K562 (cell line): ENCODE measurements at regions not wholly inside any gene's neighbourhood (a gene's known extent, or its start where the extent isn't known, plus 50 kb on each side); places are given as distances from the start of the nearest gene placed in this dataset.

Experiments used
- EZH2 ChIP-seq: IDR thresholded peaks from 2 replicates; pipeline ENCODE4 v1.6.1; 2012; ENCODE audit warnings: low read depth, mild to moderate bottlenecking, inconsistent platforms, low read length, borderline replicate concordance
- FOXO4 ChIP-seq: fragments of 450-650 bp; formaldehyde crosslinking; IDR thresholded peaks from 2 replicates; pipeline ENCODE4 v1.4.0; 2020; ENCODE audit warnings: mild to moderate bottlenecking, moderate library complexity
- KAT2B ChIP-seq: IDR thresholded peaks from one replicate; pipeline ENCODE4 v1.6.1; 2012; ENCODE audit warnings: low read depth, mild to moderate bottlenecking, control low read depth, inconsistent platforms, low read length, moderate library complexity
- NR3C1 ChIP-seq: sonication (generic); formaldehyde crosslinking; IDR thresholded peaks from 2 replicates; pipeline ENCODE4 v1.8.1; 2022; ENCODE audit warnings: missing genetic modification reagents
- RFX5 ChIP-seq: IDR thresholded peaks from 2 replicates; pipeline ENCODE4 v1.6.1; 2011; ENCODE audit warnings: low read depth, mild to moderate bottlenecking, improper control_type of control experiment, low read length
- SAFB2 ChIP-seq: fragments of 200-400 bp; formaldehyde crosslinking; IDR thresholded peaks from 2 replicates; pipeline ENCODE4 v1.6.1; 2018; ENCODE audit warnings: borderline replicate concordance, low read length, low read depth, moderate library complexity; ENCODE audit not compliant: severe bottlenecking
- ZNF146 ChIP-seq: IDR thresholded peaks from one replicate; pipeline ENCODE4 v1.6.1; 2018; ENCODE audit warnings: missing compliant biosample characterization; ENCODE audit not compliant: unreplicated experiment
- TF ChIP-seq, protein P1 (sequence below): fragments of 450-650 bp; formaldehyde crosslinking; IDR thresholded peaks from 2 replicates; pipeline ENCODE4 v1.4.0; 2022; ENCODE audit warnings: missing genetic modification characterization
- TF ChIP-seq, protein P2 (sequence below): fragments of 250-450 bp; sonication (Bioruptor Pico); IDR thresholded peaks from 2 replicates; pipeline ENCODE4 v1.5.0; 2021
- TF ChIP-seq, protein P3 (sequence below), 2 experiments: fragments of 450-650 bp; formaldehyde crosslinking in 1 of 2; IDR thresholded peaks; 2 replicates each; pipeline versions ENCODE4 v1.4.0 to v1.6.1; 2014 to 2020; ENCODE audit warnings: mild to moderate bottlenecking in 2 of 2, borderline replicate concordance in 1 of 2, low read depth in 1 of 2

GRCh38 chr2:204265681-204266181, 279.5 kb upstream of the PARD3B start:
- TF ChIP-seq, protein P1, sequence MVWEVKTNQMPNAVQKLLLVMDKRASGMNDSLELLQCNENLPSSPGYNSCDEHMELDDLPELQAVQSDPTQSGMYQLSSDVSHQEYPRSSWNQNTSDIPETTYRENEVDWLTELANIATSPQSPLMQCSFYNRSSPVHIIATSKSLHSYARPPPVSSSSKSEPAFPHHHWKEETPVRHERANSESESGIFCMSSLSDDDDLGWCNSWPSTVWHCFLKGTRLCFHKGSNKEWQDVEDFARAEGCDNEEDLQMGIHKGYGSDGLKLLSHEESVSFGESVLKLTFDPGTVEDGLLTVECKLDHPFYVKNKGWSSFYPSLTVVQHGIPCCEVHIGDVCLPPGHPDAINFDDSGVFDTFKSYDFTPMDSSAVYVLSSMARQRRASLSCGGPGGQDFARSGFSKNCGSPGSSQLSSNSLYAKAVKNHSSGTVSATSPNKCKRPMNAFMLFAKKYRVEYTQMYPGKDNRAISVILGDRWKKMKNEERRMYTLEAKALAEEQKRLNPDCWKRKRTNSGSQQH (CRISPR knock-in tag), result no peak
- TF ChIP-seq KAT2B (no peak), EZH2 (no peak), RFX5 (no peak), FOXO4 (CRISPR knock-in tag) (no peak), ZNF146 (CRISPR knock-in tag) (no peak), NR3C1 (CRISPR knock-in tag) (no peak), SAFB2 (no peak)
- TF ChIP-seq, protein P2, sequence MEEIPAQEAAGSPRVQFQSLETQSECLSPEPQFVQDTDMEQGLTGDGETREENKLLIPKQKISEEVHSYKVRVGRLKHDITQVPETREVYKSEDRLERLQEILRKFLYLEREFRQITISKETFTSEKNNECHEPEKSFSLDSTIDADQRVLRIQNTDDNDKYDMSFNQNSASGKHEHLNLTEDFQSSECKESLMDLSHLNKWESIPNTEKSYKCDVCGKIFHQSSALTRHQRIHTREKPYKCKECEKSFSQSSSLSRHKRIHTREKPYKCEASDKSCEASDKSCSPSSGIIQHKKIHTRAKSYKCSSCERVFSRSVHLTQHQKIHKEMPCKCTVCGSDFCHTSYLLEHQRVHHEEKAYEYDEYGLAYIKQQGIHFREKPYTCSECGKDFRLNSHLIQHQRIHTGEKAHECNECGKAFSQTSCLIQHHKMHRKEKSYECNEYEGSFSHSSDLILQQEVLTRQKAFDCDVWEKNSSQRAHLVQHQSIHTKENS, result no peak
- TF ChIP-seq, protein P3, sequence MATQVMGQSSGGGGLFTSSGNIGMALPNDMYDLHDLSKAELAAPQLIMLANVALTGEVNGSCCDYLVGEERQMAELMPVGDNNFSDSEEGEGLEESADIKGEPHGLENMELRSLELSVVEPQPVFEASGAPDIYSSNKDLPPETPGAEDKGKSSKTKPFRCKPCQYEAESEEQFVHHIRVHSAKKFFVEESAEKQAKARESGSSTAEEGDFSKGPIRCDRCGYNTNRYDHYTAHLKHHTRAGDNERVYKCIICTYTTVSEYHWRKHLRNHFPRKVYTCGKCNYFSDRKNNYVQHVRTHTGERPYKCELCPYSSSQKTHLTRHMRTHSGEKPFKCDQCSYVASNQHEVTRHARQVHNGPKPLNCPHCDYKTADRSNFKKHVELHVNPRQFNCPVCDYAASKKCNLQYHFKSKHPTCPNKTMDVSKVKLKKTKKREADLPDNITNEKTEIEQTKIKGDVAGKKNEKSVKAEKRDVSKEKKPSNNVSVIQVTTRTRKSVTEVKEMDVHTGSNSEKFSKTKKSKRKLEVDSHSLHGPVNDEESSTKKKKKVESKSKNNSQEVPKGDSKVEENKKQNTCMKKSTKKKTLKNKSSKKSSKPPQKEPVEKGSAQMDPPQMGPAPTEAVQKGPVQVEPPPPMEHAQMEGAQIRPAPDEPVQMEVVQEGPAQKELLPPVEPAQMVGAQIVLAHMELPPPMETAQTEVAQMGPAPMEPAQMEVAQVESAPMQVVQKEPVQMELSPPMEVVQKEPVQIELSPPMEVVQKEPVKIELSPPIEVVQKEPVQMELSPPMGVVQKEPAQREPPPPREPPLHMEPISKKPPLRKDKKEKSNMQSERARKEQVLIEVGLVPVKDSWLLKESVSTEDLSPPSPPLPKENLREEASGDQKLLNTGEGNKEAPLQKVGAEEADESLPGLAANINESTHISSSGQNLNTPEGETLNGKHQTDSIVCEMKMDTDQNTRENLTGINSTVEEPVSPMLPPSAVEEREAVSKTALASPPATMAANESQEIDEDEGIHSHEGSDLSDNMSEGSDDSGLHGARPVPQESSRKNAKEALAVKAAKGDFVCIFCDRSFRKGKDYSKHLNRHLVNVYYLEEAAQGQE (IDR thresholded peaks at IDR 0.05; ENCODE audit: borderline replicate concordance), result no peak
- TF ChIP-seq, protein P3 (CRISPR knock-in tag; IDR thresholded peaks at IDR 0.05; ENCODE audit: low read depth), result no peak
